Thymus (tissue), 11 donors: ENCODE measurements at regions not wholly inside any gene's neighbourhood (a gene's known extent, or its start where the extent isn't known, plus 50 kb on each side); places are given as distances from the start of the nearest gene placed in this dataset.

Experiments used
- DNase-seq, 9 donors: peaks; one replicate each; pipeline ENCODE4 v3.0.0-alpha.2; 2013; ENCODE audit warnings: low spot score in 9 of 9, low read depth in 6 of 9, missing footprints in 1 of 9
- H3K27ac ChIP-seq, 2 donors: one replicate each; pipeline ENCODE4 v1.5.1; 2013; ENCODE audit warnings: control low read depth in 1 of 2, low read depth in 1 of 2, low read length in 1 of 2, mild to moderate bottlenecking in 1 of 2, moderate library complexity in 1 of 2
- H3K27me3 ChIP-seq, 2 donors: one replicate each; pipeline ENCODE4 v1.5.1; 2013; ENCODE audit warnings: low read length in 1 of 2; ENCODE audit not compliant: control insufficient read depth in 2 of 2, insufficient read depth in 1 of 2
- H3K36me3 ChIP-seq, 2 donors: one replicate each; pipeline ENCODE4 v1.5.1; 2013; ENCODE audit warnings: low read length in 1 of 2, mild to moderate bottlenecking in 1 of 2, moderate library complexity in 1 of 2; ENCODE audit not compliant: control insufficient read depth in 2 of 2, insufficient read depth in 2 of 2
- H3K4me1 ChIP-seq, 2 donors: one replicate each; pipeline ENCODE4 v1.5.1; 2013; ENCODE audit warnings: low read length in 2 of 2; ENCODE audit not compliant: control insufficient read depth in 2 of 2, insufficient read depth in 2 of 2
- H3K4me3 ChIP-seq, 2 donors: one replicate each; pipeline ENCODE4 v1.5.1; 2013; ENCODE audit warnings: low read length in 2 of 2, control low read depth in 1 of 2, mild to moderate bottlenecking in 1 of 2
- H3K9me3 ChIP-seq, 2 donors: one replicate each; pipeline ENCODE4 v1.5.1; 2013; ENCODE audit warnings: low read length in 1 of 2, mild to moderate bottlenecking in 1 of 2; ENCODE audit not compliant: control insufficient read depth in 2 of 2, insufficient read depth in 1 of 2
- whole genome bisulfite sequencing: extraction: QIAGEN DNeasy Blood & Tissue Kit; methylation state at CpG from one replicate; pipeline ENCODE4 v1.1.7; 2013; 5-methylcytosine and 5-hydroxymethylcytosine counted together
- donor health status: healthy.

DNA sequence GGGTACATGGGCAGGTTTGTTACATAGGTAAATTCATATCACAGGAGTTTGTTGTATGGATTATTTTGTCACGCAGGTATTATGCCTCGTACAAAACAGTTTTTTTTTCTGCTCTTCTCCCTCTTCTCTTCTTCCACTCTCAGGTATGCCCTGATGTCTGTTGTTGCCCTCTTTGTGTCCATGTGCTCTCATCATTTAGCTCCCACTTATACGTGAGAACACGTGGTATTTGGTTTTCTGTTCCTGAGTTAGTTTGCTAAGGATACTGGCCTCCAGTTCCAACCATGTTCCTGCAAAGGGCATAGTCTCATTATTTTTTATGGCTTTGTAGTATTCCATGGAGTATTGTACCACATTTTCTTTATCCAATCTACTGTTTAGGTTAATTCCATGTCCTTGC lies 65.7 kb downstream of the UNC5CL start:
- peaks cover 0 to 2% of the 10 kb centered on the region in 2 donors for H3K27me3 ChIP-seq
- no peaks in the 10 kb centered on the region for H3K4me1 ChIP-seq
- no peak for DNase-seq
- 97% methylated on average over 4 of the region's 4 CpGs for WGBS
- H3K27ac ChIP-seq, result no peak overlapping the region
- no peaks in the 10 kb centered on the region for H3K9me3 ChIP-seq
- no peaks in the 10 kb centered on the region for H3K36me3 ChIP-seq
- no peak overlapping the region for H3K4me3 ChIP-seq

DNA sequence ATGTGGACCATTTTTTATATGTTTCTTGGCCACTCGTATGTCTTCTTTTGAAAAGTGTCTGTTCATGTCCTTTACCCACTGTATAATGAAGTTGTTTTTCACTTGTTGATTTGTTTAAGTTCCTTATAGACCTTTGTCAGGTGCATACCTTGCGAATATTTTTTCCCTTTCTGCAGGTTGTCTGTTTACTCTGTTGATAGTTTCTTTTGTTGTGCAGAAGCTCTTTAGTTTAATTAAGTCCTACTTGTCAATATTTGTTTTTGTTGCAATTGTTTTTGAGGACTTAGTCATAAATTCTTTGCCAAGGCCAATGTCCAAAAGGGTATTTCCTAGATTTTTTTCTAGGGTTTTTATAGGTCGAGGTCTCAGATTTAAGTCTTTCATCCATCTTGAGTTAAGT lies 66.2 kb downstream of the UNC5CL start:
- Histone ChIP-seq H3K9me3 (no peaks in the 10 kb centered on the region), H3K27ac (no peak overlapping the region), H3K4me1 (no peaks in the 10 kb centered on the region), H3K27me3 (peaks cover 0 to 2% of the 10 kb centered on the region in 2 donors), H3K36me3 (no peaks in the 10 kb centered on the region), H3K4me3 (no peak overlapping the region)
- no peak for DNase-seq
- WGBS, result 94% methylated on average over 3 of the region's 3 CpGs

DNA sequence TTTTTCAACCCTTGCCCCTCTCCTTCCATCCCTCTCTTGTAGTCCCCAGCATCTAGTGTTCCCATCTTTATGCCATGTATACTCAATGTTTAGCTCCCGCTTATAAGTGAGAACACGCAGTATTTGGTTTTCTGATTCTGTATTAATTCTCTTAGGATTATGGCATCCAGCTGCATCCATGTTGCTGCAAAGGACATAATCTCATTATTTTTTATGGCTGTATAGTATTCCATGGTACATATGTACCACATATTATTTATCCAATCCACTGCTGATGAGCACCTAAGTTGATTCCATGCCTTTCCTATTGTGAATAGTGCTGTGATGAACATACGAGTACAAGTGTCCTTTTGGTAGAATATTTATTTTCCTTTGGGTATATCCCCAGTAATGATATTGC lies 66.8 kb downstream of the UNC5CL start:
- no peaks in the 10 kb centered on the region for H3K4me1 ChIP-seq
- H3K9me3 ChIP-seq, result no peaks in the 10 kb centered on the region
- H3K36me3 ChIP-seq, result no peaks in the 10 kb centered on the region
- 98% methylated on average over 3 of the region's 3 CpGs for WGBS
- no peak overlapping the region for H3K27ac ChIP-seq
- no peak for DNase-seq
- no peak overlapping the region for H3K4me3 ChIP-seq
- peaks cover 0 to 2% of the 10 kb centered on the region in 2 donors for H3K27me3 ChIP-seq

DNA sequence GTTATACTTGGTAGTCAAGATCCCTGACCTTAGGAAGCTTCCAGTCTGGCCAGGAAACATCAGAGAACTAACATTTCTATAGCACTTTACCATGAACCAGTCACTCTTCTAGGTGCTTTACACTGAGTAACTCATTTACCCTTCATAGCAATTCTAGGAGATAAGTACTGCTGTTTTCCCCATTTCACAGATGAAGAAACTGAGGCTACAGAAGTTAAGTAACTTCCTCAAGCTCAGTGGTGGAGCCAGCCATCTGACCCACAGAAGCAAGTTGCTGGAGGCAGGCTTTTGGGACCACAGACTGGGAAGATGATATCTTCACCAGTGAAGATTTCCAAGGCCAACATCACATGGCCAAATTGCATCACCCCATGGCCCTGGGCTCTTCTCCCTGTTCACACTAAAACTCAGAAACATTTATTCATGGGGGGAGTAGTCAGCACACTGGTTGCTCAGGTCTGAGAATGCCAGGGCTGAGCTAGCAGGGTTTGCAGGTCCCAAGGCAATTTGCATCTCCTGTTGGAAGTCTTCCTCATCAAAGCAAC lies 70.3 kb downstream of the UNC5CL start:
- Histone ChIP-seq H3K27ac (no peak overlapping the region), H3K9me3 (no peaks in the 10 kb centered on the region), H3K4me1 (no peaks in the 10 kb centered on the region), H3K36me3 (no peaks in the 10 kb centered on the region), H3K4me3 (no peak overlapping the region), H3K27me3 (peaks cover 0 to 2% of the 10 kb centered on the region in 2 donors)
- DNase-seq, result no peak

DNA sequence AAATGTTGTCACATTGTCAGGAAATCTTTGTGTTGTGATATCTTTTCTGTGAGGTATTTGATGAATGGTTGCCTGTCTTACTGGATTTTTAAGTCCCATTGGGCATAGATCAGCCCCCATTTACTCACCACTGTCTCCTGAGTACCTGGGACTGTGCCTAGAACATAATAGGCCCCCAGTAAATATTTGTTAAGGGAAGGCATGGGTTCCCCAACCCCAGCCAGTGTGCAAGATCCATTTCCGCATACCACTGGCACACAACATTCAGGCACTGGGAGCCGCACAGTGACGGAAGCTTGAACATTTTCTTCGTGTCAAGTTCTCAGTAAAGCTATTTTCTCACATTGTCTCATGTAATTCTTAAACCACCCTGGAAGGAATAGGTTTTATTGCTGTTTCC lies 72.2 kb downstream of the UNC5CL start:
- 99% methylated on average over 4 of the region's 4 CpGs for WGBS
- H3K27ac ChIP-seq, result no peak overlapping the region
- peaks cover 0 to 2% of the 10 kb centered on the region in 2 donors for H3K27me3 ChIP-seq
- no peaks in the 10 kb centered on the region for H3K9me3 ChIP-seq
- DNase-seq, result no peak
- no peaks in the 10 kb centered on the region for H3K36me3 ChIP-seq
- H3K4me1 ChIP-seq, result no peaks in the 10 kb centered on the region
- no peak overlapping the region for H3K4me3 ChIP-seq

DNA sequence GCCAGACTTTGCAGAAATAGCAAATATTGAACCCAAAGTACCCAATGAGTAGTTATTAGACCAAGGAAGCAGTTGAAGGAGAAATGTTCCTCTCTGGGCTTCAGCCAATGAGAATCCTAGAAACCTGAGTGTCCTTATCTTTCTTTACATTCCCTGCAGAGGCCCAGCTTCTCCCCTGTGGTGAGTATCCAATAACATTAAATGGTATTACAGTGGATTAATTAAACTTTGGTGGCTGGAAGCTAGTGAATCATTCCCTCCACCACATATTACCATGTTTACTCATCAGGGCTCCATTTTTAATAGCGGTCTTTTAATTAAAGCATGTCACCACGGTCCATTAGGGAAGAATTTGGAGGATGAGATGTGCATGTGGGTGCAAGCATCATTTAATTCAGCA lies 74.0 kb downstream of the UNC5CL start:
- WGBS, result 95% methylated on average over 2 of the region's 2 CpGs
- no peaks in the 10 kb centered on the region for H3K4me1 ChIP-seq
- no peaks in the 10 kb centered on the region for H3K9me3 ChIP-seq
- no peak overlapping the region for H3K27ac ChIP-seq
- no peak overlapping the region for H3K4me3 ChIP-seq
- DNase-seq, result no peak
- no peaks in the 10 kb centered on the region for H3K36me3 ChIP-seq
- H3K27me3 ChIP-seq, result peaks cover 0 to 2% of the 10 kb centered on the region in 2 donors

DNA sequence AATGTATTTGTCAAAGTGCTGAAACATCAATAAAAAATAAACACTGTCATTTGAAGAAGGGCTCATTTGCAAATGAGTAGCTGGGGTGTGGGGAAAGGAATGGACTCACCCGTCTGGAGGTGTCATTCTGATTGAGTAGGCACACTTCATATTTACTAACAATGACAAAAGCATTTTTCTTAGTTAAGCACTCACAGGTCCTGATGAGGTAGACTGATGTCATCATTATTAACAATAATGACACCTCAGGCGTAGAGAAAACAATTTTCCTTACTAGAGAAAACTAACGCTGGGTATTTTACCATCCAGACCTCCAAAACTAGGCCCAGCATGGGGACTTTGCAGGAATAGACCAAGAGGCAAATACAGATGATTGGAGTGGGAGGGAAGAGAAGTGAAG lies 76.0 kb downstream of the UNC5CL start:
- WGBS, result 96% methylated on average over 3 of the region's 3 CpGs
- DNase-seq, result no peak
- Histone ChIP-seq H3K36me3 (no peaks in the 10 kb centered on the region), H3K9me3 (no peaks in the 10 kb centered on the region), H3K4me3 (no peak overlapping the region), H3K4me1 (no peaks in the 10 kb centered on the region), H3K27me3 (no peaks in the 10 kb centered on the region), H3K27ac (no peak overlapping the region)

DNA sequence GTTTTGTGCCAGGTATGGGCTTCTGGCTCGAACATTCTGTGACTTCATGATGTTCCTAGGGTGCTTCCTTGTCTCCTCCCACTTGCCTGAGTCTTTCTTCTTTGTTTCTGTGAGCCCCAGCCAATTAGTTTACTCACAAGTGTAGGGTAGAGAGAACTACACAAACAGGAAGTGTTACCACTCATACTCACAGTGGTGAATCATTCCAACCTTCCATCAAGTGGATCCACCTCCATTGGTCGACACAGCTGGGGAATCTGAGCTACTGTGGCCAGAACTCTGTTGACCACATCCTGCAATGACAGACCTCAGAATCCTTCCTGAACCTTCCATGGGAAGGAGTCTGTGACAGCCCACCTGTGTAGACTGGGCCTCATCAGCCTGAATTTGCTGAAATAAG lies 76.8 kb downstream of the UNC5CL start:
- H3K27me3 ChIP-seq, result no peaks in the 10 kb centered on the region
- 39% methylated on average over 2 of the region's 2 CpGs for WGBS
- no peak overlapping the region for H3K4me3 ChIP-seq

DNA sequence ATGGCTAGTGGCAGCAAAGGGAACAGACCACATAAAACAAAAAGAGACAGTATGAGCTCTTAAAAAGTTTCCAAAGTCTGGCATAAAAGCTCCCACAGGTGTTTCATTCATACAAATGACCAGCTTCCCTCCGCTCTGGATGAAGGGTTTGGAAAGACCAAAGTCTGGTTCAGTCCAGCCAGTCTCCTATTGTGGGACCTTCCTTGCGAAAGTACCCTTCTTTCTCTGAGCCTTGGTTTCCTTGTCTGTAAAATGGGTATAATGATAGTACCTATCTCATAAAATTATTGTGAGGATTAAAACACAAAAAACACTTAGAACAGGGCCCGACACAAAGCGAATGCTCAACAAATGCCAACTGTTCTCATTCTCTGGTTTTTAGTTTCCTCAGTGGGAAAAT lies 77.2 kb downstream of the UNC5CL start:
- H3K4me1 ChIP-seq, result no peaks in the 10 kb centered on the region
- no peak for DNase-seq
- no peaks in the 10 kb centered on the region for H3K9me3 ChIP-seq
- H3K27me3 ChIP-seq, result no peaks in the 10 kb centered on the region
- no peak overlapping the region for H3K4me3 ChIP-seq
- no peak overlapping the region for H3K27ac ChIP-seq
- WGBS, result 99% methylated on average over 4 of the region's 4 CpGs
- no peaks in the 10 kb centered on the region for H3K36me3 ChIP-seq

More for the DNA sequence above, 76.8 kb downstream of the UNC5CL start:
- no peak overlapping the region for H3K27ac ChIP-seq
- H3K9me3 ChIP-seq, result no peaks in the 10 kb centered on the region
- H3K36me3 ChIP-seq, result no peaks in the 10 kb centered on the region
- no peaks in the 10 kb centered on the region for H3K4me1 ChIP-seq
- DNase-seq, result peak in 2 of 9 donors; percentile 1 to 12
